Activated gamma-delta T cell (primary cell): ENCODE measurements at regions not wholly inside any gene's neighbourhood (a gene's known extent, or its start where the extent isn't known, plus 50 kb on each side); places are given as distances from the start of the nearest gene placed in this dataset.

Experiments used
- DNase-seq: peaks from one replicate; lab custom pipeline; 2025; lab: John Stamatoyannopoulos, UW

DNA sequence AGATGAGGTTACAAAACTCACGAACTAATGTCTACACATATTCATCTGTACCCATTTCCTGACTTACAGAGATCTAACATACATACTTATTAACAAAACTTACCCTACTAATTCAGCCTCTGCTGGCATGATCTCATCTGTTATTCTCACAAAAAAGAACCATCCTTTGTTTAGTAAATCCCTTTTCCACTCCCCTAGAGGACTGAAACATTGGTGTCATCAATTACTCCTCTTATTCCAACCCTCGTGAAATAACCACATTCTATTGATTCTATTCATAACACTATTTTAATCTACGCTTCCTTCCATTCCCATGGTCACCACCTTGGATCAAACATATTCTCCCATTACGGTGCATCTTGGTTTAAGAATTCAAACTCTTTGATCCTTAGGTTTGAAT, 505.9 kb downstream of the SI start:
- DNase-seq: no peak

DNA sequence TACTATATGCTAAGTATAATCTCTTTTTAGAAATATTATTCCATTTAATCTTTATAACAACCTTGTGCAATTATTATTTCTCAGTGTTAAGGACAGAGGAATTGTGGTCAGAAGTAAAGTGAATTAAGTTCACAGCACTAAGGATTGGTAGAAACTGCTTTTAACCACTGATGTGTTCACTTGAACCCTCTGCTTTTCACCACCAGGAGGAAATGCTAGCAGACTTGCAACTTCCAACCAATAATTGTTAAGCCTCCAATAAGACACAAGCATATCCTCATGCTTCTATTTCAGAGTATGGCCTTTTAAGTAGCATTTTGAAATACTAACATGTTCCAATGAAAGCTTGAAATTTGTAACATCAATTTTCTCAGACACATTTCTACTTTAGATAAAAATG, 527.4 kb downstream of the SI start:
- DNase-seq: no peak

DNA sequence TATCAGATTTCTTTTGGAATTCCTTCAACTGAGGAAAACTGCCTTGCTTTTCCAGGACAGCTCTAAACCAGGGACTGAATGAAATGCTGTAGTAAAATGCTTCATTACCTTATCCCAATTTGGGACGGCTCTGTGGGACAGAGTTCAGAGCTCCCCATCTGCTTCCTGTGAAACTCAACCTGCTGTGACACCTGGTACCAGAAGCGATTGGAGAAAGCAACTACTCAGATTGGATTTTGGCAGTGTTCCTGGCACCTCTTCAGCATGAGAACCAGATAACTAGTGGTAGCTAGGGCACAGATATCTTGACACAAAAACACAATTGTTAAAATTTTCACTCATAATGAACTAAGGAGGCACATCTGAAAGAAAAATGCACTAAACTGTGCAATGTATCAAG, 539.1 kb downstream of the SI start:
- DNase-seq: no peak

DNA sequence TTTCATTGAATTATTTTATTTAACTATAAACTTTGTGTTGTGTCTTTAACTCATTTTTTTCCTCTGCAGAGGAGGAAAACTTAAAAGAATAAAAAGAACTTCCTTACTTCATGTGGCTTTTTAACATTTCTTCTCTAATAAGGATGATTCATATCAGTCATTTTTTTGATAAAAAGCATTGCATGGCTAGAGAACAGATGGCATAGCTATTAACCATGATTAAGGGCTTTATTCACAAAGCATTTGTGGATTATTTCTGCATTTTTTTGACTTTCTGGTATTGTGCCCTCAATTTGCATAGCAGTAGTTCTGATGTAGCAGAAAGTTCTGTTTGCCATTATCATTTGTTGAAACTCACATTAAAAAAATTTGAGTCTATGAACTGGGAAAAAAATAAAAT, 540.8 kb downstream of the SI start:
- DNase-seq: no peak

DNA sequence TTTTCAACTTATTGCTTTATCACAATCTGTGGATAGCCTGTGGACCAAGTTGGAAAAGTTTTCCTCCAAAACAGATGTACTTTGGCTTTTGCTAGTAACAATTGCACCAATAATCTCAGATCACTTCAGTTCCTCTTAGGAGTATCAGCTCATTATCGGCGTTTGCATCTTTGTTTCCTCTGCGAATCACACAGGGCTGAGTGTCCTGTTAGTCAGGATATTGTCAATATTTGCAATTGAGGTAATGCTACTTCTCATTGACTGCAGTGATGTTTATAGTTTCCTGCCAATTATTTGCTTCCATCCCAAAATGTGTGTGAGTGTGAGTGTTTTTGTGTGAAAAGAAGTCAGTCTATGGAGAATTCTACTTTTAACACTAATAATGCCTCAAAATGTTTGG, 545.0 kb downstream of the SI start:
- no peak for DNase-seq

DNA sequence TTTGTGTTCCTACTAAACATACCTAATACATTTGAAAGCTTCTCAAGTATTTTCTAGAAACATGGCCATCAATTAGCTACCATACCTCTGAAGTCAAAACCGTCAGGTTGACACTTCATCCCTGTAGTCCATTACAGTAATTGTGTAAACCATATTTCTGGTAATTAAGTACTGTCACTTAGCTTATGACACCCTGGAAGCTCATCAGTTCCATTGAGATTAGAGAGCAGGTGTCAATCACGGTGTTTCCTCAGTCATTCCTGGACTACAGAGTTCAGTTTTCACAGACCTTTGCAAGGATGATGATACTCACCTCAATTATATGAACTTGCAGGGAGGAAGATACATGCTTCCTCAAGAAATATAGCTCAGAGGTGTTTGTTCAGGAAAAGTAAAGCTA, 552.0 kb downstream of the SI start:
- DNase-seq: no peak

DNA sequence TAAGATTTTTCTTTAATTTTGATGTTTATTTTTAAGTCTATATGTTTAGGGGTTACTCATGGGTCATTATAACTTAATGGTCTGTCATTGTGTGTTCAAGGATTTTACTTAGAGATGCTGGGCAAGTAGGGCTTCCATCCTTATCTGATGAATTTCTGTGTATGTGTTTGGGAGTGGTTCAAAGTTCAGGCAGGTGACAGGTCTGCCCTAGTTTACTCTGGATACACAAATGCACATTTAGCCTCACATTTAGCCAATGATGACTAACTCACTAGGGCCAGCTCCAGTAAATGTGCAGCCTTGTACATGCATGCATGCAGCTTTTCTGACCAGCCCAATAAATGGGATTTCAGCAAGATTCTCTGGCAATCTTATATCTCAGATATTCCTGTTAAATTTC, 554.1 kb downstream of the SI start:
- DNase-seq: no peak

DNA sequence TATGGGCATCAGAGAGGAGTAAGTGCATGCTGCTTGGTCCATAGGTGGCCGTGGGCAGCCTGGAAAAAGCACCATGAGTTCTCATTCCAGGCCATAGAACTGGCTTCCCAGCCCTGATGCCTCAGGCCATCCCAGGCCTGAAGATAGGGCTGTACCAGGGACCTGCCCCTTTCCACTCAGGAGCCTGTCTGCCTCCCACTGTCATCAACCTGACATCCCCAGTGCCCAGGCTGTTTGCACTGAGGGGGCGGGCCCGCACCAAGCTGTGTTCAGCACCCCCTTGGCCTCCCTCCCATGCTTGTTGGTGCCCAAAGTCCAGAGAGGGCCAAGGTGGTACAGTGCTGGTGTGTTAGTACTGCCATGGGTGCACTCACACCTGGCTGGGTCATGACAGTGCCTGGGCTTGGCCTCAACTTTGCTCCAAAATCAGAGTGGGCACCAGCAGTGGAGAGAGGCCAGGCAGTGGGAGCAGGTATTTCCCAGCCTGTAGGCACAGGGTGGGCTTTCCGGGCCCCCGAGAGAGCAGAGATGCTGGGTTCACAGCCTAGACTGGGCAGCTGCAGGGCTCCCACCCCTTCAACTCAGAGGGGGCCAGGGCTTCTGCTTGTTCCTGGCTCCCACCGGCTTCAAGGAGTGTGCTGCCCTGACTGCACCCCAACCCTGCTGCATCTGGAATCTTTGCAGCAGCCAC, 556.1 kb downstream of the SI start:
- no peak for DNase-seq

DNA sequence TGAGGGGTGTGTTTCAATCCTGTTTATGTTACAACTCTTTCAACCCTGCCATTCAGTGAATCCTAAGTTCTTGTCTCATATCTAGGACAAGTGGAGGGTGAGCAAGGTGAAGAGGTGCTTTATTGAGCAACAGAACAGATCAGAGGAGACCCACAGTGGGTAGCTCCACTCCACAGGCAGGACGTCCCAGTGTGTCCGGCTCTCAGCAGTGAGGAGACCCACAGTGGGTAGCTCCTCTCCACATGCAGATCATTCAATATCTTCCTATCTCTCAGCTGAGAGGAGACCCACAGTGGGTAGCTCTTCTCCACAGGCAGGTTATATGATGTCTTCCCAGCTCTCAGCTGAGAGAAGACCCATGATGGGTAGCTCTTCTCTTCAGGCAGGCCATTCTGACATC, 556.7 kb downstream of the SI start:
- no peak for DNase-seq

DNA sequence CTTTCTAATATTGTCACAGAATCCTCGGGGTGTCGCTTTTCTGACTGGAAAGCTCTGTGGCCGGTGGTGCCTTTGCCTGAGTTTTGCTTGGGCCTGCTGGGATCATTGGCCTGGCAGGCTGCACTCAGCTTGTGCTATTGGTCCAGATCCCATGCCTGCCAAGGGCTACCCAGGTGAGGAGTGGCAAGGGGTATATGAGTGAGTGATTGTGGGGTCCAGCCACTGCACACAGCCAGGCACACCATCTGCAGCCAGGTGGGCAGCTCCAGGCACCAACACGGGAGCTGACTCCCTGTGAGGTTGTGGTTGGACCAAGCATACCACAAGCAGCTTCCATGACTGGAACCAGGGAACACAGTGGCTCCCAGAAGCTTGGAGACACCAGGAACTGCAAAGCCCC, 557.2 kb downstream of the SI start:
- no peak for DNase-seq

DNA sequence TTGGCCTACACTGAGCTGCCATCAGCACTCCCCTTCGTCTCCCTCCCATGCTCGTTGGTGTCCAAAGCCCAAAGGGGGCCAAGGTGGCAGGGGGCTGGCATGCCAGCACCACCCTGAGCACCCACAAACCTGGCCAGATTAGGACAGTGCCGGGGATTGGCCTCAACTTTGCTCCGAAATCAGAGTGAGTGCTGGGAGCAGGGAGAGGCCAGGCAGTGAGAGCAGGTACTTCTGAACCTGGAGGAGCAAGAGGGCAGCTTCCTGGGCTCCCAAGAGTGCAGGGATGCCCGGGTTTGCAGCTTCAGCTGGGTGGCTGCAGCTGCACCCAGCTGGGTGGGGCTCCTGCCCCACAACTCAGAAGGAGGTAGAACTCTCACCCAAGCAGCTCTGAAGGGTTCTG, 563.0 kb downstream of the SI start:
- DNase-seq: no peak

DNA sequence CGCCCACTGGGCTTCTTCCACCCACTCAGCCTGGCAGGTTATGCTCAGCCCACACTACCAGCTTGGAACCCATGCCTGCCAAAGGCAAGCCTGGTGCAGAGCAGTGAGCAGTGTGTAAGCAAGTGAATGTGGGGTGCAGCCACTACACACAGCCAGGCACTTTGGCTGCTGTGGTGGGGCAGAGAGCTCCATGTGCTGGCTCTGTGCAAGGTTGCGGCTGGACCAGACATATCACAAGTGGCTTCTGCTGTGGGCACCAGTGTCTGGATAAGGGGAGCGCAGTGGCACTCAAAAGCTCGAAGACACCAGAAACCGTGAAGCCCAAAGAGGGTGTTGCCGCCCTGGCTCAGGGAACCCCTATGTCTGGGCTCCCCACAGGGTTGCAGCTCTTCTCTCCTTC, 563.7 kb downstream of the SI start:
- DNase-seq: no peak

DNA sequence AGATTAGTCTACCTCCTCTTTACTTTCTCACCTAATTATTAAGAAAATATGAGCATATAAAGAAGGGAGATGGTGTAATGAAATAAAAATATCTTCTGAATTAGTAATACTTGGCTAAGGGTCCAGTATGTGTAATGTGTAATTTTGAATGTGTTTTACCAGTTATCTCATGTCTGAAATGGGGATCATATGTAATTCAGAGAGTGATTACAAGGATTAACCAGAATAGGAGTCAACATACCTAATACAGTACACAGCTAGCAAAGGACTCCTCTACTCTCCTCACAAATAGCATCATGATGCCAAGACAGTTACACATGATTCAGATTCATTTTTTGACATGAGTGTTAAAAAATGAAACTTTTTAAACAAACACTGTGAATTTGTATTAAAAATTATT, 570.4 kb downstream of the SI start:
- DNase-seq: no peak

DNA sequence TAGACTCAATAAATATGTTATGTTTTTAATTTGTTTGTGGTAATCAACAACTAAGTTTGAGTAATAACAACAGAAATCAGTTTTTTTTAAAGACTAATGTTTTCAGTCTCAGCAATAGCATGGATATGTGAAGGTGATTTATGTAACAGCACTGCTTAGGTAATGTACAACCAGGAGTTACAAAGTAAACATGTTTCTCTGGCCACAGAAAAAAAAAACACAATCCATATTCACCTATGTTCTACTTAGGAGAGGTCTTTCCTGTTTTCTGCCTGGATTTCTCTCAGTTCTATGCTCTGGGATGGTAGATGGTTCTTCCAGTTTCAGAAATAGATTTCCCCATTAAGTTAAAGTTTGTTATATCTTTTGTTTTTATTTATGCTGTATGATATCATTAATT, 579.4 kb downstream of the SI start:
- DNase-seq: no peak

DNA sequence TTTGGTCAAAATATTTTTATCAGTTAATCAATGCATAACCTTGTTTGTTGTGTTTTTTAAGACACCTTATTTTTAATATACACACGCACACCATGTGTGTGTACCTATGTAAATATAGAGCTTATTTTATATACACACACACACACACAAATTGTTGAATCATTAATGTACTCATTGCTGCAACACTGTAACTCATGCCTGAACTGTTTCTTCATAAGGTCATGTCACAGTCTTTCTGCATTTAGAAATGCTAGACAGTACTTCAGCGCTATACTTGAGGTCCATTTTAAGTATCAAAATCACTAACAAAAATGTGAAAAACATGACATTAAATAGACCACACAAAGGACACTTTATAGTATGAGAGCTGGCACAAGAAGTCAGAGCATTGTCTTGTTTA, 589.4 kb downstream of the SI start:
- DNase-seq: no peak

DNA sequence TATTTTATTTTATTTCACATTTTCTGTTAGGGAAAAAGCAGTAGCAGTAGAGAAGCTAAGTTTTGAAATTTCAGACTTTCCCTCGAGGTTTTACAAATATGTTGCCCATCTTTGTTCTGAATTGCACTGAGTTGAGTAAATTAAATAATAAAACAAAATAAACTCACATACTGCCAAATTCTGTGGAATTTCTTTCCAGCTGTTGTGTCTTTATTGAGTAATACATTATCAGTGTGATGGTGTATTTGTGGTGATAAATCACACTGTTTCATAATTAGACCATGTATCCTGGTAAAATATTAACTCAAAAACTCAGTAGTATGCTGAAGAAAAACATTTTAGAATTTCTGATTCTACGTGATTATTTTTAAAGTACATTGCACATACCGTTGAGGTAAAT, 592.1 kb downstream of the SI start:
- DNase-seq: no peak

DNA sequence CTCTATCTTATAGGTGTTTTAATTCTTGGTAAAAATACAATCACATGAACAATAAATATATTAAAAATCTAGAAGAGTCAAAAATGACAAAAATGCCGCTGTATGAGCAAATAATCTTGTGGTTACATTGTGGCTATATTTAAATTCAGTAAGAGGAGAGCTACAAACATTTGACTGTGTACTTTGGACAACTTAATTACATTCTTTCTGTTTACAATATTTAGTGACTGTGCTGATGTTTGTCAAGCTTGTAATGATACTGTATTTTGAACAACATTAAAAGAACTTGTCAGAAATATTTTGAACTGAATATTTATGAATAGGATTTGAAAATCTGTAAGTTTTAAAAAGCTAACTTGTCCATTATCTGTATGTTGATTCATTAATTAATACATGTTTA, 598.3 kb downstream of the SI start:
- no peak for DNase-seq

DNA sequence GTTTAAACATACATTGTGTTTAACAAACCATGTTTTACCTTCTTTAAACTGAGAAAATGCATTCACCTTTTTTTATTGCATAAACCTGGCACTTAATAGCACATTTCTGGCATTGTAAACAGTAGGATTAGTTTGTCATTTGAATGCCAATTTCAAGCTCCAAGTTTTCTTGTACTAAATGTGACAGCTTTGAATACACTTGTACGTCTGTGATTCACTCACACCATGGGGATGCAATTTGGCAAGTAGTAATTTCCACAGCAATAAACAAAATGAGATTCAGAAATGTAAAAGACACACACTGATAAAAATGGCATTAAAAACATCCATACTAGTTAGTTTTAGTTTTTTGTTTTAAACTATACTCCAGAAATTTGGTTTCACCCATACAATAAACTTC, 598.9 kb downstream of the SI start:
- no peak for DNase-seq

DNA sequence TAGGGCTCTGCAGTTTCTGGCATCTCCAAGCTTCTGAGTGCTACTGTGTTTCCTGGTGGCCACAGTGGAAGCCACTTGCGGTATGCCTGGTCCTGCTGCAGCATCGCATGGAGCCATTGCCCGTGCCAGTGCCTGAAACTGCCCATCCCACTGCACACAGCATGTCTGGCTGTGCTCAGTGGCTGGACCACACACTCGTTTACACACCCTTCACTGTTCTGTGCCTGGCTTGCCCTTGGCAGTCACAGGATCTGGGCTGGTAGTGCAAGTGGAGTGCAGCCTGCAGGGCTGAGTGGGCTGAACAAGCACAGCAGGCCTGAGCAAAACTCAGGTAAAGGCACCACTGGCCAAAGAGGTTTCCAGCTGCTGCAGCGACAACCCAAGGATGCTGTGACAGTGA, 600.0 kb downstream of the SI start:
- DNase-seq: no peak

DNA sequence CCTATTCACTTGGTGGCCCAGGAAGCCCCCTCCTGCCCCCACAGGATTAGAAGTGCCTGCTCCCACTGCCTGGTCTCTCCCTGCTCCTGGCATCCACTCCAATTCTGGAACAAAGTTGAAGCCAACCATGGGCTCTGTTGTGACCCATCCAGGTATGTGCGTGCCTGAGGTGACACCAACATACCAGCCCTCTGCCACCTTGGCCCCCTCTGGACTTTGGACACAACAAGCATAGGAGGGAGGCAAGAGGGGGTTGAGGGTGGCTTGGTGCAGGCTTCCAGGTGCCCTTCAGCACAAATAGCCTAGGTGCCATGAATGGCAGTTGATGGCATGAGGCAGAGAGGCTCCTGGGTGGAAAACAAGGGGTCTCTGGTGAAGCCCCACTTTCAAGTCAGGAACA, 600.9 kb downstream of the SI start:
- DNase-seq: no peak

DNA sequence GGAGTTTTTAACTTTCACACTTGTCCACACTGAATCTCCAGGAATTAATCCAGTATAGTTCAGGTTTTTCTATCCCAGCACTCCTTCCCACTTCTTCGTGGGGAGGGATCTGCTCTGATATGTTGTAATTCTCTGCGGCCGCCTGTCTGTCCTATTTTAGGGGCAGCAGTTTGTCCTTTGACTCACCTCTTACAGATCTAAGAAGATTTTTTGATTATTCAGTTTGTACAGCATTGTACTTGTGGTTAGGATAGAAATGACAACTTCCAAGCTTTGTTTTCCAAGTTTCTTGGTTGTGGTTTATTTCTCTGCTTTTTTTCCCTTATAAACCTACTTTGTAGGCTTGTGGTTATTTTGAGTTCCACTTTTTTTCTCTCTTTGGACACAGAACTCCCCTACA, 601.7 kb downstream of the SI start:
- no peak for DNase-seq

DNA sequence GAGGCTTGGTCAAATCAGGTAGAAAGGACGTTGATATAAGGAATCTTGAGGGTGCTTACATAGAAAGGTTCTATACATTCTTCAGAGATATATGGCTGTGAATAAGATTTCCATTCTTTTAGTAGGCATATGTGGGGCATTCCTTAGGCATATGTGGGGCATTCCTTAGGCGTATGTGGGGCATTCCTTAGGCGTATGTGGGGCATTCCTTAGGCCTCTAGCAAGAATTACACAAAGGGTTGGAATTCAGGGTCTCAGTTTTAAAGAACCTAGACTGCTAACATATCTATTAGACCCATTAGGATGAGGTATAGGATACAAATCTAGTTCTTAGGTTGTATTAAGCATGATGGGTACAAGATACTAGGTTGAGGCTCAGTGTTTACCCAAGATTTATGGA, 607.8 kb downstream of the SI start:
- no peak for DNase-seq

DNA sequence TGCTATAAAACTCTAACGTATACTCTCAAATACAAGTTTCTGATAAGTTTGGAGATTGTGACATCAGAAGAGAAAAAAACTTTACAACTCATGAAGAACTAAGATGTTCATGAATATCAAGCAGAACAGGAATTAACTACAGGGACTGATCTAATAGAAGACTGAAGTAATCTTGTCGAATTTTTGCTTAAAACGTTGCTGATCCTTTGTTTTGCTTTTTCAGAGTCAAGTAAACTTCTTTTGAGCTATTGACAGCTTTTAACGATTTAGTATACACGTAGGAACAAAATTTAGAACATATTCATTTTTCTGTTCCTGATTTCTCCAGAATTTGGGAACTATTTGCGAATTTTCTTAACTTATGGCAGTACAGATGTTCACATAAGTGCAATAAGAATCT, 610.2 kb downstream of the SI start:
- no peak for DNase-seq

DNA sequence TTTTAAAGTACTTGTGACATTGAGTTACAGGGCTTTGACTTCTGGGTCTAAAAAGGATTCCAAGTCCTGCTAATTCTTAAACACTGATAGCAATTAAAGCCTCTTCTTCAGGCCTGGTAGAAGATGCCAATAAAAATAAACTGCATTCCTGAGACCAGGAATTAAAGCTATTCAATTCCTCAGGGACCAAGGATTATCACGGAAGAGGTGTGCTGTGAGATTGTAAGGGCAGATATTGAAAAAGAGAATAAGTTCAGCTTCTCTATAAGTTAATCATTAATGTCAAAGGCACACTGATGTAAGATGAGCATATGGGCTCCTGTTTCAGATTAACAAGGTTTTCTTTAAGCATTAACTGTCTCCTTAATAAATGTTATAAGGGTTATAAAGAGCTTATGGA, 611.3 kb downstream of the SI start:
- no peak for DNase-seq

DNA sequence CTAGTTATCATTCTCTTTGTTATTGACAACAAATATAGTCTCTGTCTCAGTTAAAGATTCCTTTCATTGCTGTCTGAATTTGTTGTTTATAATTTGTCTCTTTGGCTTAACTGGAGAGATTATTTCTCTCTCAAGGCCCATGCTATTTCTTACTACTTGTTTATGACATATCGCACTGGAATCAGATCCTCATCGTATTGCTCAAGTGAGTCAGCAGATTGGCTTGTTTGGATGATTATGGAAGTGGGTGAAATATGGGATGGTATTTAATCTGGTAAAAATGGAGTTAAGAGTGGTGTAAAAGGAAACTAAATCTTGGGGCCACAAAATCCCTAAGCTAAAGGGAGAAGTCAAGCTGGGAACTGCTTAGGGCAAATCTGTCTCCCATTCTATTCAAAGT, 613.1 kb downstream of the SI start:
- DNase-seq: no peak
